GM21390 (cell line): ENCODE measurements at regions not wholly inside any gene's neighbourhood (a gene's known extent, or its start where the extent isn't known, plus 50 kb on each side); places are given as distances from the start of the nearest gene placed in this dataset.

Experiments used
- ATAC-seq: cut with Tn5 transposase; IDR thresholded peaks from one replicate; pipeline ENCODE4 v1.9.1; 2021; ENCODE audit not compliant: unreplicated experiment

DNA sequence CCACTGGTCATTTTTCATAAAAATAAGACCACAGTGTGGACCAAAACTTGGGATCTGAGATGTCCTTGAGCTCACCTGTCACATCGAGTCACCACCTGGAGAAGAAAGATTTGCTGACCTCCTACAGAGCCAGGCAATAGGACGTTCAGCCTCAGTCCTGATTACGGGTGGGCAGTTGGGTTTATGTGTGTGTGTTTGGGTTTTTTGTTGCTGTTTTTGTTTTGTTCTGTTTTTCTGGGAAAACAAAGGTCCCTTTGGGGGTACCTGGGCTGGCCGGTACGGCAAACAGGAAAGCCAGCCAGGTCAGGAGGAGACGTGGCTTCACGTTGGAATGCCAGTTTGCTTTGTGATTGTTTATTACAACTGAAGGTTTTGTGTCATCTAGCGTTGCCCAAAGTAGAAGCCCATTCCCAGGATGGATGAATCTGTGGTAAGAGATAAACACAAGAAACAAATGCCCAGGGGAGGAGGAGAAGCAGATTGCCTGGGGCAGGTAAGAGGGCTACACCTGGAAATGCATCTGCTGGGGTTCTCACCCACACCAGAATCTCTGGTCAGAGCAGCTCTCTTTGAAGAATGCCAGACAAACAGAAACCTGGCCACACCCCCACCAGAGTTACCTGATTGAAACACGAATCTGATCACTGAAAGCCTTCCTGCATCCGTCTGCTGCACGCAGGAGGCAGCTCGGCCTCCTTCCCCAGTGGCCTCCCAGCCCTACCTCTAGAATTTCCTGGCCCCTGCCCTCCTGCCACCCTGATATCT, 100.1 kb upstream of the DIO3 start:
- ATAC-seq: no peak

DNA sequence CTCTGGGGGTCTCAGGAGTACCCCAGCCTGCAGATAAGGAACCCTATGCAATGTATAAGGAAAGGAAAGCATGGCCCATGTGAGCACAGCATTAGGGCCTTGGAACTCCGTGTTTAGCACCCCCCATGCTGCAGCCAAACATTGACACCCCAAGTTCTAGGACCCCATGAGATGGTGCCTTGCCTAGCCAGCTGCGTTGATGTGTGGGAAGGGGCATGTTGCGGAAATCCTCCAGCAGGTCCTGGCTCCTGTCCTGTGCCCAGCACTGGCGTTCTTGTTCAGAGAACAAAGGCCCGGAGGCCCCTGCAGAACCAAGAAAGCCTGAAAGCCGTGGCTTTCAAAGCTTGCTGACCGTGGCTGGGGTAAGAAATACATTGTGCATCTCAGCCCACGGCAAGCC, 99.4 kb upstream of the DIO3 start:
- ATAC-seq: no peak

DNA sequence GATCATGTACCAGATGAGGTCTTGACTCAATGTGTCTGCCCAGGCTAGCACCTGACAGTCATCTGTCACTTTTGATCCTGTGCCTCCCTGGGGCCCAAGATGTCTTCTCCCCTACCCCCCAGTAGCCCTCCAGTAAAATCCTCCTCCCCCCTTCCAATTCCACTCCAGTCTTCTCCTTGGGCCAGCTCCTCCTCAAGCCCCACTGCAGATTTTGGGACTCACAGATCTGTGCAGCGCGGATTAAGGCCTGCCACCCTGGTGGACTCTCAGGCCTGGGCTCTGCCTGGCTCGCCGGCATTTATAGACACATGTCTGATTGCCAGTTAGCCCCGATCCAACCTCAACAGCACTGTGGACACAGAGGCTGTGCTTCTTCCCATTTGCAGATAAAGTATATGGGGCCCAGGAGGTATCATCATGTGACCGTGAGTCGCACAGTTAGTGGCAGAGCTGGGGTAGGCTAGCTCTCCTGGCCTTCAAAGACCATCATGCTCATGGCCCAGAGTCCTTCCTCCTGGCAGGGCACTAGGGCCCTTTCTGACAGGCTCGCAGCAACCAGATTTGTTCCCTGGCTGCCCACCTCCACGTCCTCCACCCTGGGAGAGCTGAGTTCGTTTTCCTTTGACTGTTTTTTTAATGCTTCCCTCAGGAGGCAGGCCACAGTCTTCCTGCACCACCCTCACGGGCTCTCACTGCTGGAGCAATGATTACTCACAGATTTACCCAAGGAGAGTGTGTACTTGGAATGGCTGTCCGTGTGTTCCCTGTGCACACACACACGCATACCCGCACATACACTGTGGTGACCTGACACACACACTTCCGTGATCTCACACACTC, 98.3 kb upstream of the DIO3 start:
- no peak for ATAC-seq

DNA sequence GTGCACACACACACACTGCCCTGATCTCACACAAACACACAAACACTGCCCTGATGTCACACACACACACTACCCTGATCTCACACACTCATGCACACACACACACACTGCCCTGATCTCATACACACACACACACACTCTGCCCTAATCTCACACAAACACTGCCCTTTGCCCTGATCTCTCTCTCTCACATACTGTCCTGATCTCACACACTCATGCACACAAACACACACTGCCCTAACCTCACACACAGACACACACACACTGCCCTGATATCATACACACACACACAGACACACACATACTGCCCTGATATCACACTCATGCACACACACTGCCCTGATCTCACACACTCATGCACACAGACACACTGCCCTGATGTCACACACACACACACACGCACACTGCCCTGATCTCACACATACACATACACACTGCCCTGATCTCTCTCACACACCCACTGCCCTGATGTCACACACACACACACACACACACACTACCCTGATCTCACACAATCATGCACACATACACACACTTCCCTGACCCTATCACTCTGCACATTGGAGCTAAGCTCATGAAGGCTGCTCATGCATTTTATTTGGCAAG, 97.6 kb upstream of the DIO3 start:
- ATAC-seq: no peak

DNA sequence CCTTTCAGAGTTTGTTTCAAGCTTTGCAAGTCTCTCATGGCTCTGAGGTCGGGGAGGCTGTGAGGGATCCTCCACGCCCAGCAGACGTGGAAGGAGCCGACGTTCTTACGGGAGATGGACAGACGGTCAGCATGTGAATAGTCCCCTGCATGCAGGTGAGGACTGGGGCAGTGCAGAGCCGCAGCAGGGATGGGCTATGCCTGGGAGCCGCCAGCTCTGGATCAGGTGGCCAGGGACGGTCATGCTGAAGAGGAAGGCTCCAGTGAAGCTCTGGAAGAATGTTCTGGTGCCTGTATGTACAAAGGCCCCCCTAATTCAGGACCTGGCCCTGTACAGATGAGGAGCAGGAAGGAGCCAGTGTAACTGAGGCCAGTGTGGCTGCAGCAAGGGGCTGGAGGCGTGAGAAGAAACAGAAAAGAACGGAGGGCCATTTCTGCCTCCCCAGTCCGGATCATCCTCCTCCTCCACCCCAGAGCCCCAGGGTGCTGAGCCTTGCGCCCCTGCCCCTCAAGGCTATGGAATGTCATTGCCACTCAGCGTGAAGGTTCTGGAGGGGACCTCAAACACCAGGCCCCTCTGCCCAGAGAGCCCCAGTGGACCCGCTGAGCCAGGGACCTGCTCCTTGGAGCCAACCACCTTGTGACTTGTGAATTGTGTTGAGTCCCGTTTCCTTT, 96.8 kb upstream of the DIO3 start:
- no peak for ATAC-seq

DNA sequence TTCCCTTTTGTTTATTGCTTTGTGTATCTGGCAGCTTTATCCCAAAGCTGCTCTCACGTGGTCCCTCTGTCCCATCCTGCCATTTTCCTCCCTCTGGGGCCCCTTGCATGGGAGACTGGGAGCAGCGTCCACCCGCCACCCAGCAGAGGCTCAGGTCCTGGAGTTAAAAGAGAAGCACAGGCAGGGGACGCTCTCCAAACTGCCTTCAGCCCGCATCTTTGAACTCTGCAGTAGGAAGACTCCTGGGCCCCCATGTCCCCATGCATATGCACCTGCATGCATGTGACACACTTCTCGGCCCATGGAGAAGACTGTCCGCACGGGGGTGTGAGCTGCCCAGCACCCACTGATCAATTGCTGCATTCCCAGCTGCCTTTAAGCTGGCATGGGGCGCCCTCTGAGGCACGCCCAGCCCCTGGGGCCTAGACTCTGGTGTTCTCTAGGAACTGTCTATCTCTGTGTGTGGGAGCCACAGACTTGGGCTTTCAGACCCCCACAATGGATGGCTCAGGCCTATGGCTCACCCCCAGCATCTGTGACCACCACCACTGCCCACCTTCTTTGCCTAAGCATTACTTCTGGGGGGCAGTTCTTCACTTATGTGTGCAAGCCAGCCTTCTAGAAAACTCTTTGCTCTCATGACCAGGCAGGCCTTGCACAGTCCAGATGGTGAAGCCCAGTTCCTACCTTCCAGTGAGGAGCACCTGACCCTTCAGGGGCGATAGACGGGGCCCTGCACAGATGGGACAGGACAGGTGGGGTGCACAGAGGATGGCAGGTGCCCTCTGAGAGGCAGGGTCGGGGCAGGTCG, 96.1 kb upstream of the DIO3 start:
- ATAC-seq: no peak

DNA sequence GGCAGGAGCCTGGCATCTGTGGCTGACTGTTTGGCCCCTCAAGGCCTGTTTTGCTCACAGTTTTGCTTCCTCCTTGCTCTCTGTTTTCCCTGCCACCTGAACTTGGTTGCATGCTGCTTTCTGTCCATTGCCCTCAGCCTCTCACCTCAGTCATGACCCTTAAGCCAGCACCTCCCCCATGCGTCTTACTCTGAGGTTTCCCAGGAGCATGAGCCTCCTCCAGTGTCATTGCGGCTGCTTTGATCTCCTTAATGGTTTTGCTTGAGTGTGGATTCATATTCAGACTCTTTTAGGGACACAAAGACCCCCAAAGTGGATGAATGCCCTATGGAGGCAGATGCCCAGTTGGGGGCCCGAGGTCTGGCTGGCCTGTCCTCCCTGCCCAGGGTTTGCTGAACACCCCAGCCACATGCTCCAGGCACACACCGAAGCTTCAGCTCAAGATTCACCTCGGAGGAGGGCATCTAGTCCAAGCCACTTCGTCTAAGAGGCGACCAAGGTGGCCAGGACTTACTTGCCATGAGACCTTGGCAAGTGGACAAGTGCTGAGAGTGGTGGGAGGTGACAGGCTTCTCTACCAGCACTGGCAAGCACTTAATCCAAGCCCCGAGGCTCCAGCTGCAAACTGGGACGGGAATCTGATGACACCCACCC, 95.4 kb upstream of the DIO3 start:
- ATAC-seq: no peak

DNA sequence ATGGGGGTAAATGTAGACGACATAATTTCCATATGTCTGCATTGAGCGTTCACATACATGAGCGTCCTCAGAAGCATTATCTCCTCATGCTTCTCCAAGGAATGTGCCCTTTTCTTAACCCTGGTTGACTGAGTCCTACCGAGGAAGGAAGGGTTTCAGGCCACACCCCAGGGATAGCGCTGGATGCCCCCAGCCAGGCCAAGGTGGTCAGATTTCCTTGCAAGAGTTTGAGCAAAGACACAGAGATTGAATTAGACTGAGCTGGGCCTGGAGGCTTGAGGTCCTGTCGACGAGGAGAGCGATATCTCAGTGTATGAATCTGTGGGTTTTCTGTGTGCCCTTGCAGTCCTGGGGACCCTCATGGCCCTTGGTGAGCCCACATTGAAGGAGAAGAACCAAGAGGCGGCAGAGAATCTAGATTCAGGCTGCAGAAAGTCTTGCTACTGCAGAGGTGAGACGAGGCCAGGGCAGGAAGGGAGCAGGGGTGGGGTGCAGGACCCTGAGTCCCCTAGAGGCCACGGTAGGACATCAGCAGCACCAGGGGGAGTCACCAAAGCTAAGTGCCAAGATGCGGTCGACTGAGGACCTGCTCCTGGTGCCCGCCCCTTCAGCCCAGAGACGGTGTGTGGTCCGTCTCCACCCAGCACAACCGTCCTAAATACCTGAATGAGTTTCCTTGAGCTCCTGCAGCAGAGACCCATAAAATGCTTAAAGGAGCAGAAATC, 94.7 kb upstream of the DIO3 start:
- ATAC-seq: no peak

DNA sequence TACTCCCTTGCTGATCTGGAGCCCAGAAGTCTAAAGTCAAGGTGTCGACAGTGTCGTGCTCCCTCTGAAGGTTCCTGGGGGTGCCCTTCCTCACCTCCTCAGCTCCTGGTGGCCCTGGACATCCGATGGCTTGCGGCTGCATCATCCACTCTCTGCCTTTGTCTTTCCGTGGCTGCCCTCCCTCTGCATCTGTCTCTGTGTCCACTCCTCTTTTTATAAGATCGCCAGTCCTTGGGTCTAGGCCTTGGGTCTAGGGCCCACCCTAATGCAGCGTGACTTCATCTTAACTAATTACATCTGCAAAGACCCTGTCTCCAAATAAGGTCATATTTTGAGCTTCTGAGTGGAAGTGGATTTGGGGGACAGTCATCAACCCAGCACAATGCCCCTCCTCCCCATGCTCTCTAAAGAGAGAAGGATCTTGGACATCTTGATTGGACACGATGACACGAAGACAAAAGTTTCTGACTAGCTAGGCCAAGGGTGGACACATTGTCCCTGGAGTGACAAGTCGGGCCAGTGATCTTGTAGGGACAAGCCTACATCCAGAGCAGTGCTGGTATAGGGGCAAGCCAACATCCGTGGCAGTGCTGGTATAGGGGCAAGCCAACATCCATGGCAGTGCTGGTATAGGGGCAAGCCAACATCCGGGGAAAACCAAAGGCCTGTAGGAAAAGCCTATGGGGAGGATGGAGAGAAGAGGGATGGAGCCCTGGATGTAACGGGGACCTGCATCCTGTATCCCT, 93.9 kb upstream of the DIO3 start:
- ATAC-seq: no peak

DNA sequence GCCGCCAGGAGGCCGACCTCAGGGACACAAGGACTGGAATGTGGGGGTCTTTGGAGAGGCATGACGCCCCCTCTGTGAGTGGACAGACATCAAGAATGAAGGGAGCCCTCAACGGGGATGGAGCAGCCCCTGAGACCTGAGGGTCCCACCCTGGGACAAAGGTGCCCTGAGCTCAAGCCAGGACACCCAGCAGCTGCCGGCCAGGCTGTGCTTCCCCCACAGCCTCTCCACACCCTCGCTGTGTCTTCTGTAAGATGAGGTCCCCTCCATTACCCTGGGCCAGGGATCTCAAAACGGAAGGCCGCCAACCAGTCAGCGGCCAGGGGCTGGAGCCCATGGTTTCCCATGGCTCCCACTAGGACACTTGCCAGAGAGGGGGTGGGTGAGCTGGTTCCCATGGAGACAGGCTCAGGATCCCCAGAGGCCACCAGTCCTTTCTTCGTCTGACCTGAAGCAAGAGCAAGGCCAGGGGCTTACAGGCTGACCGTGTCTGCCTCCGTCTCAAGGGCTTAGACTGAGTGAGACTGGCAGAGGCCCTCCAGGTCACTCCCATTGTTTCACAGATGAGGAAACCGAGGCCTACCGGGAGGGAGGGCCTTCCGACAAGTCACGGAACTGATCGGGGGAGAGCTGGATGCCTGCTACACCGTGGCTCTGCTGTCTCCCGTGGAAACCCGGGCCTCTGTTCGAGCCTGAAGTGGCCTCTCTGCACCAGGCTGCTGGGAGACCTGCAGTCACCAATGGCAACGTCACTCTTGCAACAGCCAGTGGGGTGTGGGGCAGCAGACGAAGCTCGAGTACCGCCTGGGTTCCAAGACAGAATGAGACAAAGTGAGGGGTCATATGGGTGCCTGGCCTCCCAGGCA, 91.7 kb upstream of the DIO3 start:
- ATAC-seq: no peak

DNA sequence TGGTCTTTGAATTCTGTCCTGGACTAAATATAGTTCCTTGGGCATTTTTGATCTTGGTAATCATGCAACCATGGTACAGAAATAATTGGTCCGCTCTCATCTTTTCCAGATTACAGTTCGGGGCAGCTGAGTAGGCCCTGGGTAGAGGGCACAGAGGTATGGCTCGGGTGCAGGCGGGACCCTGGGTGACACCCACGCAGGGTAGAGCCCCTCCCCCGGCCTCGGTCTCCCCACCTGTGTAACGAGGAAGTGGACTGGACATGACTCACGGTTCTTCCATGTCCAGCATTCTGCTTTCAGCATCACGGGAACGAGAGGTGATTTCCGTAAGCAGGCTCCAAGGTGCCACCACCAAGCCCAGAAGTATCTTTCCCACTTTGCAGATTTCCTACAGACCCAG, 91.0 kb upstream of the DIO3 start:
- ATAC-seq: no peak

DNA sequence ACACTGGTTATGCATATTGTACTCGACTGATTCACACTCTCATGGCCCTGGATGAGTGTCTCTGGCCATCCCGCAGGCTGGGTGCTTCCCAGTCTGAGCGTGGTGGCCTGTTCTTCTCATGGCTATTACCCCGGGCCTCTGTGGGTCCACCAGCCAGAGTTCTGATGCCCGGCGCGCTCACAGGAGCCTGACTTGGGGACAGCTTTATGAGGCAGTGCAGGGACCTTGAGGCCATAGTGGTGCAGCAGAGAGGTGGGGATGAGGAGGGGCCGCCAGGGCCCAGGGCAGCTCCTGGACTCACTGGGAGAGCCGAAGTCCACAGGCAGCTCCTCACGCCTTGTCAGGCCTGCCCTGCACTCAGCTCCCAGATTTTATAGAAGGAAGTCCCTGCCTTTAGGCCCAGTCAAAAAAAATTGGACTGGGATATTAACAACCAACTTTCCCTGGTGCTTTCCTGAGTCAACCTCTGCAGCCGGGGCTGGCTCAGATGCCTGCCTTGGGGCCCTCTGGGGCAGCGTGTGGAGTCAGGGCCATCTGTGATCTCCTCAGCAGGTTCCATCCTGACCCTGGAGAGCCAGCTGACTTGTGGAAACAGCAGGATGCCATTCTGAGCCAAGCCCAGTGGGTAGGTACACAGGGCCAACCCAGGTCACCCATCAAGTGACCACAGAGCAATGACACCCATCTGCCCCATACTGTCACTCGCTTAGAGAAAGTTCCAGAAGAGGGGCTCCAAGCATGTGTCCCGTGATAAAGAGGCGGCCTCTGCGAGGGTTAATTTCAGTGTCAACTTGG, 89.4 kb upstream of the DIO3 start:
- no peak for ATAC-seq

DNA sequence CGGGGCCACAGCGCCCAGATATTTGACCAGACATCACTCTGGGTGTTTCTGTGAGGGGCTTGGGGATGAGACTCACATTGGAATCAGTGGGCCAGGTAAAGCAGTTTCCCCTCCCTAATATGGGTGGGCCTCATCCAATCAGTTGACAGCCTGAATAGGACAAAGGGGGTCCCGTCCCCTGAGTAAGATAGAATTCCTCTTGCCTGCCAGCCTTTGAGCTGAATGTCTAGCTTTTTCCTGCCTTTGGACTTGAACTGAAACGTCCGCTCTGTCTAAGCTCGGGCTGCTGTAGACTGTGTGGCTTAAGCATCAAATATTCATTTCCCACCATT, 88.8 kb upstream of the DIO3 start:
- ATAC-seq: no peak

DNA sequence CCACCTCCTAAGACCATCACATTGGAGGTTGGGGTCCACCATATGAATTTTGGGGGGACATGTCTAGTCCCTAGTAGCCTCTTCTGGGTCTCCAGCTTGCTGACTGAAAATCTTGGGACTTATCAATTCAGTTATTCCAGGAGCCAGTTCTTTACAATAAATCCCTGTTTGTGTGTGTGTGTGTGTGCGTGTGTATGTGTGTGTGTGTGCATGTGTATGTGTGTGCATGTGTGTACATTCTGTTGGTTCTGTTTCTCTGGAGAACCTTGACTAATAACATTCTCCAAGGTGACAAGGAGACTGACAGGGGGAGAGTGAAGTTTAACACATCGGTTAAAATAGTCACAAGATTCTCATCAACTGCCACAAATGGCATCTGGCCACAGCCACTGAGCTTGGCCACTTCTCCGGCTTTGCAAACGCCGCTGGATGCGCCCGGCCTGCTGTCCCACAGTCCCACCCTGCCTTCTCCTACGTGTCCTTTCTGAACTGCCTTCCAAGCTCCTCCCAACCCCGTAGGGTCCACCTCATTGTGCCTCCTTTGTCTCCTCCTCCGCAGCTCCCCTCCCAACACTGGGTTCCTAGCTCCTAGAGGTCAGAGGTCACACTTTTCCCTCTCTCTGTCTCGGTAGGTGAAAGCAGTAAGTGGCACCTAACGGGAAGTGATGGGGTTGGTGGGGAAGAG, 88.1 kb upstream of the DIO3 start:
- no peak for ATAC-seq

DNA sequence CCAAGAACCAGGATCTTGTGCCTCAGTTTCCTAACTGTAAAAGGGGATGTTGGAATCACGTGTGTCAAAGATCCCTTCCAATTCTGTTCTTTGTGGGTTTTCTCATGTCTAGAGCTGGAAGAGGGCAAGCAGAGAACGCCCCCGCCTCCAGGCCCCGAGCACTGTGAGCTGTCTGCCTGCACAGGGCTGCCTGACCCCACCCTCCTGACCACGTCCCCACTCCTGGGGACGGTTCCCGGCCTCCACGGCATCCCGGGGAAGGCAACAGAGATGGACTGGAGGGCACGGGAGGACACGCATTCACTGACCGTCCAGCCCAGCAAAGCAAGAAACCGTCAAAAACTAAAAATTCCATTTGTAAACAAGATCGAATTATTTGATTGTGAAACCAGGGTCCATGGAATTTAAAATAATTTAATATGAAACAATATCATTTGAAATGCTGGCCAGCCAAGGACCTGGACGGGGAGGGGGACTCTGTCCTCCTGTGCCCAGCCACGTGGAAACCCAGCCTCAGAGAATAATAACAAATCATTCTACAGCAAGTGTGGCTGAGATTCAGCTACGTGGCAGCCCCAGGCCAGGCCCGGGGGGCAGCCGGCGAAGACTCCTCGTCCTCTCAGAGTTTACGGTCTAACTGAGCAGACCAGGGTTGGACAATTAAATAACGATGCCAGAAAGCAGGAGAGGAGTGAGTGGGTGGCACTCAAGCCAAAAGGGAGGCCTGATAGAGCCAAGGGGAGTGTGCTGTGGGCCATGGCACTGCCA, 87.3 kb upstream of the DIO3 start:
- no peak for ATAC-seq
